Activated CD4-positive, alpha-beta T cell treated with anti-CD3 and anti-CD28 coated beads, Interleukin-2, amount 50 U/mL, for 4 hours (primary cell): ENCODE measurements at regions not wholly inside any gene's neighbourhood (a gene's known extent, or its start where the extent isn't known, plus 50 kb on each side); places are given as distances from the start of the nearest gene placed in this dataset.

Source experiments
- DNase-seq, 2 experiments: peaks; one replicate each; pipeline ENCODE4 v3.0.0-alpha.2; 2020

- DNase-seq: no peak
Measured at GRCh38 chr4:129422277-129422676, 326.3 kb downstream of the C4orf33 start.

- DNase-seq: no peak
Measured at GRCh38 chr4:129428454-129428853, 332.5 kb downstream of the C4orf33 start.

- no peak for DNase-seq
Measured at GRCh38 chr4:129429581-129430320, 333.8 kb downstream of the C4orf33 start.

- no peak for DNase-seq
Measured at GRCh38 chr4:129437347-129437746, 341.4 kb downstream of the C4orf33 start.

GRCh38 chr4:129438456-129438981 is 342.6 kb downstream of the C4orf33 start:
- no peak for DNase-seq

- DNase-seq: no peak
Measured at GRCh38 chr4:129446074-129446473, 350.1 kb downstream of the C4orf33 start.

GRCh38 chr4:129453524-129454200 is 357.7 kb downstream of the C4orf33 start:
- no peak for DNase-seq

GRCh38 chr4:129455482-129455881 is 359.5 kb downstream of the C4orf33 start:
- DNase-seq: no peak

- DNase-seq: no peak
Measured at GRCh38 chr4:129468624-129469023, 372.7 kb downstream of the C4orf33 start.

GRCh38 chr4:129474698-129475097 is 378.7 kb downstream of the C4orf33 start:
- DNase-seq: no peak

- DNase-seq: no peak
Measured at GRCh38 chr4:129481107-129481506, 385.2 kb downstream of the C4orf33 start.

- no peak for DNase-seq
Measured at GRCh38 chr4:129488427-129488826, 392.5 kb downstream of the C4orf33 start.

GRCh38 chr4:129490516-129490915 is 394.6 kb downstream of the C4orf33 start:
- DNase-seq: no peak

- DNase-seq: no peak
Measured at GRCh38 chr4:129498626-129499025, 402.7 kb downstream of the C4orf33 start.

GRCh38 chr4:129514852-129515251 is 418.9 kb downstream of the C4orf33 start:
- DNase-seq: no peak

GRCh38 chr4:129515356-129515755 is 419.4 kb downstream of the C4orf33 start:
- no peak for DNase-seq

- no peak for DNase-seq
Measured at GRCh38 chr4:129526812-129527211, 430.9 kb downstream of the C4orf33 start.

GRCh38 chr4:129531253-129531652 is 435.3 kb downstream of the C4orf33 start:
- no peak for DNase-seq

GRCh38 chr4:129532573-129532972 is 436.6 kb downstream of the C4orf33 start:
- no peak for DNase-seq

- DNase-seq: no peak
Measured at GRCh38 chr4:129543299-129543698, 447.3 kb downstream of the C4orf33 start.

- no peak for DNase-seq
Measured at GRCh38 chr4:129545599-129546278, 449.8 kb downstream of the C4orf33 start.

GRCh38 chr4:129546531-129546930 is 450.6 kb downstream of the C4orf33 start:
- DNase-seq: no peak

- no peak for DNase-seq
Measured at GRCh38 chr4:129550281-129550785, 454.4 kb downstream of the C4orf33 start.
